ENCODE measurements at regions not wholly inside any gene's neighbourhood (a gene's known extent, or its start where the extent isn't known, plus 50 kb on each side); places are given as distances from the start of the nearest gene placed in this dataset.

DNA sequence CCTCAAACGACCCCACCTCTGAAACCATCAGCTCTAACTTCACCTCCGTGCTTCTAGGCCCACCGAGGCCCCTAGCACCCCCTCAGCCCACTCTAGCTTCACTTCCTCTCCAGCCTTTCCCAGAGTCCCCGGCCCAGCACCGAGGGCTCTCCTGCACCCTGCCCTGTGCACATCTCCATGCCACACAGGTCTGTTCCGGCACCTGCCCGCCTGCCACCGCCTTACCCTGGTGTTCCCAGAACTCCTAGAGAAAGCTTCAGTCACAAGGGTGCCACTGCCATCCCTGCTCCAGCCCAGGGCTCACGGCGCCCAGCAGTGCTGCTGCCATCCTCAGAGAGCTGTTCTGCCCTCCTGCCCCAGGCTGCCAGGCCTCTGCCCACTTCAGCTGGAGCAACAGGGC is 61.3 kb upstream of the INSIG1 start:
- TF ChIP-seq EZH2phosphoT487 (IDR thresholded peaks at IDR 0.05; ENCODE audit: insufficient read depth, low read depth) (no peak), EZH2 (IDR thresholded peaks at IDR 0.05; ENCODE audit: insufficient read depth, poor library complexity, severe bottlenecking) (no peak)

All from GM23248 (cell line).